NCI-H187 treated with DMSO at 0.1 percent for 48 hours (cell line): ENCODE measurements at regions not wholly inside any gene's neighbourhood (a gene's known extent, or its start where the extent isn't known, plus 50 kb on each side); places are given as distances from the start of the nearest gene placed in this dataset.
"Not testable (repeated sequence)": the region's sequence is repeated elsewhere in the genome, so short reads cannot be mapped to it uniquely, and the experiment has no call there.

Source experiments
- DNase-seq: peaks from one replicate; lab custom pipeline; 2025; lab: John Stamatoyannopoulos, UW

- DNase-seq, result no peak
Measured at GRCh38 chr1:229156872-229157271, 114.0 kb upstream of the RAB4A start.

DNA sequence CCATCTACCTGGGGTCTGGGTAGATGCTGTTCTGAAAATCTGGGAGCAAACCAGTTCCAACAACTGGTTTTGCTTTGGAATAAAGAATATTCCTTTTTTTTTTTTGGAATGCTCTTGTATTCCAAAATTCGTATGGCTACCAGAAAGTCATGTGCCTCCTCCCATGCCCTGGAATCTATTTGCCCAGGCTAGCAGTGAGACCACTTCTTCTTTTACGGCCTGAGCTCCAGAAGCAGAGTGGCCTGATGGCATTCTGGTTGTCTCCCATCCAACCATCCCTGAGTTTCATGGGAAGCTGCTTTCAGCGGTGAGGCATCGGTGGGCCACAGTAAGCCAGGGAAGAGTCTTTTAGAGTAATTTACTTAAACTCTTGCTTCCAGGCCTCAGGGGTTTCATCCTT is 113.4 kb upstream of the RAB4A start:
- no peak for DNase-seq

GRCh38 chr1:229158341-229158921 is 112.5 kb upstream of the RAB4A start:
- DNase-seq, result no peak

DNA sequence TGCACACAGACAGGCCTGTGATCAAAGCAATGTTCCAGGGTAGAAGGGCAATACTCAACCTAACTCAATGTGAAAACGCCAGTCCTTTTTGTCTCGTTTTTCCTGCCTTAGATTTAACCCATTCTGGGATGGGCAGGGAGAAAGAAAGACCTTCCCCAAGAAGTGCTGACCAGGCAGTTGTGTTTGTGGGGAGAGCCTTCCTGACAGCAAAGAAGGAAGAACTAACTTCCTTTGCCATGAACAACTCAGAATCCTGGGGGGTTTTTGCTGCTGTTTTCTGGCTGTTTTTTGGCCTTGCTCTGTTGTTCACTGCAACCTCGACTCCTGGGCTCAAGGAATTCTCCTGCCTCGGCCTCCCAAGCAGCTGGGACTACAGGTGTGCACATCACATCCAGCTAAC is 112.0 kb upstream of the RAB4A start:
- DNase-seq, result no peak

DNA sequence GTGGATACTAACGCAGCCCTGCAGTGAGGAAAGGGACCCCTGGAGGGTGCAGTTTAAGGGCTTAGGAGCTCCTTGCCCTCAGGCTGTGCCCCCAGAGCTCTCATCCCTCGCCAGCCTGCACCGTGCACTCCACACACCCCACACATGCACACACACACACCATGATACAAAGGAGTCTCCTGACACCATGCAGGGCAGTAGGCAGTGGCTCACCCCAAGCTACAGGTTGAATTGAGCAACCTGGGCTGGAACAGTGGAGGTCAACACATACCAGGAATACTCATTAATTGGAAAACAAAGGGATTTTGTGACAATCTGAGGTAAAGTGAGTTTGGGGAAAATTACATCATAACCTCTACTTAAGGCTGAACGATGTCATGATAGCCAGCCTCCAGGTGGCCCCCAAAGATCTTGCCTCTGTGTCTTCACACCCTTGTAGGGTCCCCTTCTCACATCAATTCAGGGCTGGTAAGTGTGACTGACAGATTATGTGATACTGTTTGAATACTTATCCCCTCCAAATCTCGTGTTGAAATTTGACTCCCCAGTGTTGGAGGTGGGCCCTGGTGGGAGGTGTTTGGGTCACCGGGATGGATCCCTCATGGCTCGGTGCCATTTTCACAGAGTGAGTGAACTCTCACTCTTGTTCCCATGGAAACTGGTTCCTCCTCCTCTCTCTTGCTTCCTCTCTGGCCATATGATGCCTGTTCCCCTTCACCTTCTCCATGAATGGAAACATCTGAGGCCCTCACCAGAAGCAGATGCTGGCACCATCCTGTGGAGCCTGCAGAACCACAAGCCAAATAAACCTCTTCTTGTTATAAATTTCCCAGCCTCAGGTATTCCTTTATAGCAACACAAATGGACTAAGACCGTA is 111.0 kb upstream of the RAB4A start:
- DNase-seq, result no peak

DNA sequence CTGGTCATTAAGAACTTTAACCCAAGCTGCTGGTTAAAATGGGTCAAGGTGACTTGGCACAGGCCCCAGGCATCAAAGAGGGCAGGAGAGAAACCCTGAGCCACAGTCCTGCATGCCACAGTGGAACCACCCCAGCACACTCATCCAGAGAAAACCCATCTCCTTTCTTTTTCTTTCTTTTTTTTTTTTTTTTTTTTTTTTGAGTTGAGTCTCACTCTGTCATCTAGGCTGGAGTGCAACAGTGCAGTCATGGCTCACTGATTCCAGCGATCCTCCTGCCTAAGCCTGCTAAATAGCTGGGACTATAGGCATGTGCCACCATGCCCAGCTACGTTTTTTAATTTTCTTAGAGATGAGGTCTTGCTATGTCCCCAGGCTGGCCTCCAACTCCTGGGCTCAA is 109.2 kb upstream of the RAB4A start:
- DNase-seq, result no peak

- DNase-seq, result no peak
Measured at GRCh38 chr1:229162825-229163515, 107.9 kb upstream of the RAB4A start.

DNA sequence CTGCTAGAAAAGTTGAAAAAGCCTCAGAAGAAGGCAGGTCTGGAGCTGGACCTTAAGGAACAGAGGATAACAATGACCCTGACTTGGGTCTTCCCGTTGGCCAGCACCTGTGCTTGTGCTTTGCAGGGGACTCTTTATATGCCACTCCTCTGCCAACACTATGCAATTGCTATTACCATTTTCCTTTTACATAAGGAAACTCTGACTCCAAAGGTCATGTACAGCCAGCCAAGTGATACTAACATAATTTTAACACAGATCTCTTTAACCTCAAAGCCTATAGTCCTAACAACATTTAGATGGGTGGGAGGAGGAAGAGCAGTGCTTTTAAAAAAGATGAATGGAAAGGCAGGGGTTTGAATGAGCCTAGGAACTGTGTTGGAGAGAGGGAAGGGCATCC is 106.6 kb upstream of the RAB4A start:
- DNase-seq, result no peak

DNA sequence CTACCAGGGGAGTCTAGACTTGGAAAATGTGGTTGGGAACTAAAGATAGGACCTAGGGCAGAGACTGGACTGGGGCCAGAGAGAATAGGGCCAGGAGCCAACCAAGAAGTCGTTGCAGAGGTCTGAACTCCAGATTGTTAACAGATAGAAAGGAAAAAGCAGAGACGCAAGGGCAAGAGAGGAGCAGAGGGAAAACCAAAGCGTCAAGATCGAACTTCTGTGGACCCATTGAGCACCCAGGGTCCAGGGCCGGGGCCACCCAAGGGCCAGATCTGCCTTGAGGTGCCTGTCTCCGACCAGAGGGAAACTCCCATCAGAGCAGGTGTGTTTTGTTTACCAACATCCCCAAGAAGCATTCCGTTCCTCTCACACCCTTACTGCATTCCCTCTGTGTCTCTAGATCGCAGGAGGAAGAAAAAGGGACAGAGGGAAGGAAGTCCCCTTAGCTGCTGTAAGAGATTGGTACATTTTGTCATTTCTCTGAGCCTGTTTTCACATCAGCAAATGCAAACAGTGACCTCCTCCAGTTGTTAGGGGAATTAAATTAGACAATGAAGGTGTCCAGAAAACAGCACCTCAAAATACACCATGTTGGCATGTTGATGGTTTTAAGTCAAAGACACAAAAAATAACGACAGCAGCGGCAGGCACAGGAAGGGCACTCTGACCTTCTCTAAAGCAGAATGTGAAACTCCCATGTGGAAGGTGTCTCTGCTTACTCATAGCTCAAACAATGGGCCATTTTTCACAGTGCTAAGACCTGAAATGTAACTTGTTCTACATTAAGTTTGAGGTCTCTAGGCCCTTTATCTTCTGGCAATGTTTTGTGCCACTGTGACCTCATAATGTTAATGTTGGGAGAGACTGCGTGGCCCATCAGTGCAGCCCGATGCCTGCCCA is 105.8 kb upstream of the RAB4A start:
- DNase-seq, result no peak

GRCh38 chr1:229167318-229167717 is 103.6 kb upstream of the RAB4A start:
- no peak for DNase-seq

DNA sequence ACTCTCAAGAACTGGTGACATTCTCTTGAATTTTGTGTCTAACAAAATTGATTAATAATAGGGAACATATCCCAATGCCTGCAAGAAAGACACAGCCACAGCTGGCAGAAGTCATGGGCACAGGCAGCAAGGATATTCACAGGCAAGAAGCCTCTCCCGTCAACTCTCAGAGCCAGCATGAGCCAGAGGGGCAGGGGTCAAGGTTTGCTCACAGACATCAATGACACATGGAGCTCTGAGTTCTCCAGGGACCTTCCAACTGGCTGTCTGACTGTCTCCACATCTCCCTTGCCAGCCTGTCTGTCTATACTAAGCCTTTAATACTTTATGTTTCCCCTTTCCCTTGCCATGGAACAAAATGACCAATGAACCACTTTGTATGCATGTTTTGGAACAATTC is 101.5 kb upstream of the RAB4A start:
- DNase-seq, result no peak

DNA sequence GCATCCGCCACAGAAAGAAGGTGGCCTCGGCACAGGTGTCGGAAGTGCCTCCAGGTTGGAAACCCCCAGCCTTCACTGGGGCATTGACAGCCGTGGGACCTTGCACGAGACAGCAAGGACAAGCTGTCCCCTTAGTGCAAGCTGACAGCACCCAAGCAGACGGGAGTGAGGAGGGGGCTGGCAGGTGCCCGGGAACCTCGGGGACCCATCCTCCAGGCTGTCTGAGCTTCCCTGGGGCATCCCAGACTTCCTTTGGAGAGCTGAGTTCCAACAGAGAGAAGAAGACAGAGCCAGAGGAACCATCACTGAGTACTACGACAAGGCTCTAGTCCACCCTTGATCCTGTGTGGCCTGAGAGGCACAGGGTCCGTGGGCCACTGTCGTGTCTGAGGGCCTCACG is 100.6 kb upstream of the RAB4A start:
- no peak for DNase-seq

GRCh38 chr1:229170778-229171505 is 100.0 kb upstream of the RAB4A start:
- no peak for DNase-seq

- DNase-seq, result peak; percentile 58
Measured at GRCh38 chr1:229171934-229172333, 99.0 kb upstream of the RAB4A start.

DNA sequence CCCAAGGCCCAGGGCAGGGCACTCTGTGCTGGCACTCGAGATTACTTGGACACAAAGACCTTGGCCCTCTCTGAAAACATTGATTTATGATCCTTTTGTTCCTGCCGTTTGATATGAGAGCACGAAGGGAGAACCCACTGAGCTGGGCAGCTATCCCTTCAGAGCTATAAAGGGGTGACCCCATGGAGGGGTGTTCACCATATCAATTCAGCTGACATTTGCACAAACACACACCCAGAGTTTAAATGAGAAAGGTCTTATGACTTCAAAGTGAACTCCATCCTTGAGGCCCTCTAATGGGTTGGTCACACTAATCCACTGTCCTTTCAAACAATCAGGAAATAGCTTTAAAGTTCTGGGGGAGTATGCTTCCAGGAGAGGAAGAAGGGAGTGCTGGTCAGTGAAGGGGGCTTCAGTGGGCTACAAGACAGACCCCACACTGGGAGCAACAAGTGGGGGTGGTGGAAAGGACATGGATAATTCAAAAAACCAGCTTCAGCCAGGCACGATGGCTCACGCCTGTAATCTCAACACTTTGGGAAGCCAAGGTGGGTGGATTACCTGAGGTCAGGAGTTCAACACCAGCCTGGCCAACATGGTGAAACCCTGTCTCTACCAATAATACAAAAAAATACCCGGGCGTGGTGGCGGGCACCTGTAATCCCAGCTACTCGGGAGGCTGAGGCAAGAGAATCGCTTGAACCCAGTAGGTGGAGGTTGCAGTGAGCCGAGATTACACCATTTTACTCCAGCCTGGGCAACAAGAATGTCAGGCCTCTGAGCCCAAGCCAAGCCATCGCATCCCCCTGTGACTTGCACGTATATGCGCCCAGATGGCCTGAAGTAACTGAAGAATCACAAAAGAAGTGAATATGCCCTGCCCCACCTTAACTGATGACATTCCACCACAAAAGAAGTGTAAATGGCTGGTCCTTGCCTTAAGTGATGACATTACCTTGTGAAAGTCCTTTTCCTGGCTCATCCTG is 97.1 kb upstream of the RAB4A start:
- not testable (repeated sequence) for DNase-seq

GRCh38 chr1:229175297-229175696 is 95.6 kb upstream of the RAB4A start:
- not testable (repeated sequence) for DNase-seq

GRCh38 chr1:229176457-229176856 is 94.5 kb upstream of the RAB4A start:
- not testable (repeated sequence) for DNase-seq

DNA sequence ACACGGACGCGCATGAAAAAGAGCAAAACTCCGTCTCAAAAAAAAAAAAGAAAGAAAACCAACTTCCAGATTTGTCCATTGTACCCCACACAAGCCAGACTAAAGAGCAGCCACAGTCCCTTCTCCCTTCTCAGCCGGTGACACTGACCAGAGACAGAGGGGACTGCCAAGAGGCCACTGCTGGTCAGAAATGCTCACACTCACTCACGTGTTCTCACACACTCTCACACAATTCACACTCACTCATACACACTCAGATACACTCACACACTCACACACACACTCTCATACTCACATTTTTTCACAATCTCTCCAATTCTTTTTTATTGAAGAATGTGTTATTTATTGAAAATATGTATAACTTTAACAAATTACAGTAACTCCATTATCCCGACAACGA is 90.8 kb upstream of the RAB4A start:
- no peak for DNase-seq

DNA sequence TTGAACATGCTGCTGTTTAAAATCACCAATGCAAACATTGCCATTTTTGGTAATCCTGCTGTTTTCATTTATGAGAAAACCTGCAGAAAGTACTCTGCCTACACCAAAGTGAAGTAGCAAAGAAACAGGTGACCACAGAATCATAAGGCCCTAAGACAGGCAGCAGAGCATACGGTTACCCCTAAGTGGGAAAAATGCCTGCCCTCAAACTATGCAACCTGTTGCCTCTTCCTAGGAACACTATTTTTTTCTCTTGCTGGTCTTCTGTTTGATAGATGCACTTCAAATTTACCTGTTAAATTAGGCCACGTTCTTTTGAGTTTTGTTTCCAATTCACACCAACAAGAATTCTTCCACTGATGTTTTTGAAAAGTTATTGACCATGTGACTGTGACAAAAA is 89.5 kb upstream of the RAB4A start:
- no peak for DNase-seq

DNA sequence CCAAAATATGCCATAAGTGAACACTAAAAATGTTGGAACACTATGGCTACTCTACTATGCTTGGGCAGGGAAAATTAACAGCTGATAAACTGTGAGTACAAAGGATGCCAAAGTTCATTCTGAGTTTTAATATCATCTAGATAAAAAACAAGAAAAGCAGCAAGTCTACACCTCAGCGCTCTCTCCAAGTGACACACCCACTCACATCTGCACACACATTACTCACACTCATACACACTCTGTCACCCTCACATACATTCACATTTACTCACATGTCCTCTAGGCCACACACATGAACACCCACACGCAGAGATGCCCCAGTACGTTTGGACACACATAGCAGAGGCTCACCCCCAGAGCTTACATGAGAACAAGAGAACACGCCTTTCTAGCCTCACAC is 87.3 kb upstream of the RAB4A start:
- no peak for DNase-seq
